Stimulated activated CD4-positive, alpha-beta T cell treated with anti-CD3 and anti-CD28 coated beads, Interleukin-1b, Interleukin-23, amount 100 ng/mL, for 48 hours (primary cell): ENCODE measurements at regions not wholly inside any gene's neighbourhood (a gene's known extent, or its start where the extent isn't known, plus 50 kb on each side); places are given as distances from the start of the nearest gene placed in this dataset.

Experiments used
- DNase-seq: peaks from one replicate; pipeline ENCODE4 v3.0.0-alpha.2; 2020

DNA sequence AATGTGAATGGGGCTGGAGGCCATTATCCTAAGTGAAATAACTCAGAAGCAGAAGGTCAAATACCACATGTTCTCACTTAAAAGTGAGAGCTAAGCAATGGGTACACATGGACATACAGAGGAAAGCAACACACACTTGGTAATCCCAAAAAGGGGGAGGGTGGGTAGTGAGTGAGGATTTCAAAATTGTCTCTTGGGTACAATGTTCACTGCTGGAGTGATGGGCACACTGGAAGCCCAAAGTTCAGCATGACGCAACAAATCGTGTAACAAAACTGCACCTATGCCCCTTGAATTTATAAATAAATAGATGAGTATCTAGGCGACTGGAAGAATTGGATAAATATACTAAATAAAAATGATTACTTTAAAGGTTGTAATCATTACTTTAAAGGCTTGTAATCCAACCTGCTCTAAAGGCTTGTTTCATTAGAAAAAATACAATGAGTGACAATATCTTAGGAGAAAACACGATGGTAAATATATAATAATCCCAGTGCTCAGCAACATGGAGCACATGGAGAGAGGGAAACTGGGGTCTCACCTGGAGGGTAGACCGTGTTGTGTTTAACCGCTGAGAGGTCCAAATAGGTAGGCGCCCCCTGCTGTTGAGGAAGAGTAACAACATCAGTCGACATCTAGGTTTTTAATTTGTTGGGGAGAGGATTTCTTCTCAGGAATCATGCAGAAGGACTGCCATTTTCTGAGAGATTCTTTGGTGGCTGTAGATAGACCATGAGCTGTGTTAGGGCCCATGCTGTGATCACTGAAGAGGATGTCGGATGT, 78.5 kb upstream of the ROBO1 start:
- DNase-seq: no peak

DNA sequence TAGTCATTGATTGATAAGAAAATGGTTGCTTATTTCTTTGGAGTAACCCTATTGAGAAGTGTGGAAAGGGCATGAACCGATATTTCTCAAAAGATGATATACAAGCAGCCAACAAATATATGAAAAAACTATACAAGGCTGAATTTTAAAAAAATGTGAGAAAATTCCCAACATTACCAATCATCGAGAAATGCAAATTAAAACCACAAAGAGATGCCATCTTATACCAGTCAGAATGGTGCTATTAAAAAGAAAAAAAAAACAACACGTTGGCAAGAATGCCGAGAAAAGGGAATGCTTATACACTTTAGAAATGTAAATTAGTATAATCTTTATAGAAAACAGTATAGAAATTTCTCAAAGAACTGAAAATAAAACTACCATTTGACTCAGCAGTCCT, 77.7 kb upstream of the ROBO1 start:
- DNase-seq: no peak

DNA sequence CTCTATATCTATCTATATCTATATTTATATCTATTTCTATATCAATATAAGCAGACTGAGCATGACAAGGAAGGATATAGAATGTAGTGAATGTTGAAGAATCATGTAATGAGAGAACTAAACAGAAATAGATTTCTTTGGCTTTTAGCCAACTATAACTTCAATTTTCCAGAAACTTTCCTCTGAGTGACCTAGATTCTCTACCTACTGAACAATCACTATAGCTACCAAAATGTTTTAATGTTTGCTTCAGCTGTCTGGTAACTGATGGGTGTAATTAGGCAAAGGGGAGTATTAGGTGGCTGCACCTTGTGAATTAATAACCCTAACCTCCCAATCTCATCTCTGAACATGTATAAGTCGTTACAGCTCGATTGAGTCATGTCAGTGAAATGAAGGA, 76.4 kb upstream of the ROBO1 start:
- no peak for DNase-seq

DNA sequence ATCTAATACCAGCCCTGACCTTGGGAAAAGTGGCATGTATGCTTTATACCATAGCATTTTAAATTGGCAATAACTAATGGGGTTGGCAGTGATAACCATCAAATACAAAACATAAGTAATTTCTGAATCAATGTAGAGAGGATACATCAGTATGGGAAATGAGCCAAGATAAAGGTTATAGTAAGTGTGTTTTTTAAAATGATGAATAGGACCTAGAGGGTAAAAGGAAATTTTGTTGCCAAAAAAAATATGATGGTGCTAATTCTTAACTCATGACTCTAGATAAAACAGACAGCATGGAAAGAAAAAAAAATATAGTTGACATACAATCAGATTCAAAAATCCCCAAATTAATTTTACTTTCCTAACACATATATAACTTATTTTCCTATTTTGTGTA, 75.4 kb upstream of the ROBO1 start:
- DNase-seq: no peak

DNA sequence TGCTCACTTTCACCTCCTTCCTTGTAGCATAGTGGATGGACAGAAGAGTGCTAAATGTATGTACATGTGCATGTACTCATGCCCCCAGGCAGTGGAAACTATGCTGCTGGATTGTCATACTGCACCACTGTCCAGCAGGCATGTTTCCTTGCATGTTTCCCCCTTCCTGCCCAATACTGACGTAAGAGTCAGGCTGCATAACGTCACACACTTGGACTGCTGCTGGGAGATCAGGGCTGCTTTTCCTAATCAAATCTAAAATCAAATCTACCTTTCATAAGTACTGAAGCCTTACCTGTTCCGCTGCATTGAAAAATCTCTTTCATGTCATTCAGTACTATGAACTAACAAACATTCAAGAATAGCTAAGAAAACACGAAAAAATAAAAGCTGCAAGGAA, 67.9 kb upstream of the ROBO1 start:
- DNase-seq: no peak

DNA sequence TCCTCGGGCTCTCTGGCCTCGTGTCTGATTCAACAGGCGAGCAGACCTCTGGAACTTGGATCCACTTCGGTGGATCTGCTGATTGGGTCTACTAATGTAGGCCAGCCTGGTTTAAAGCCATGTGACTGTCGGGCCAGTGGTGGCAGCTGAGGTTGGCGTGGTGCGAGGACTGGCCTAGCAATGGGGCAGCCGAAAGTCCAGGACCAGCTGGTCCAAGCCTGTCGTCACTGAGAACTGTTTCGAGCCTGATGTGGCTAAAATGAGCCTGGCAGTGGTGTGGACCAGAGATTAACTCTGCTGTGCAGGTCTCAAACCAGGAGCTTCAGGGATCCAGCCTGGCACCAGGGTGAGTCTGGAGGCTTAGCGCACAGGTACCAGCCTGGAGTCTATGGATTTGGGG, 56.4 kb upstream of the ROBO1 start:
- DNase-seq: no peak

DNA sequence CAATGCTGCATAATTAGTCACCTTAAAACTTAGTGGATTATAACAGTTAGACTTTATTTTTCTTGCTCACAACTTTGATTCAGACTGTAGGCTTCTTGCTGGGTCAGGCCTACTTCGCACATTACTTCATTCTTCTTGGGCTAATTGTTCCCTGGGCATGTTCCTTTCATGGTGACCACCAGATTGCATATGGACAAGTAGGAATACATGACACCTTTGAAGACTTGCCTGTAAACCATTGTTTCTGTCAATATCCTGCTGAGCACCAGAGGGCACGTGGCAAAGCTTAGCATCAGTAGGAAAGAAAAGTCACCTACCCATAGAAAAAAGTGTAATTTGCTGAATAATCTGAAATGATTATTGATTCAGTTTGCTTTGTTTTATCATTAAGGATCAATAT, 54.3 kb upstream of the ROBO1 start:
- no peak for DNase-seq

DNA sequence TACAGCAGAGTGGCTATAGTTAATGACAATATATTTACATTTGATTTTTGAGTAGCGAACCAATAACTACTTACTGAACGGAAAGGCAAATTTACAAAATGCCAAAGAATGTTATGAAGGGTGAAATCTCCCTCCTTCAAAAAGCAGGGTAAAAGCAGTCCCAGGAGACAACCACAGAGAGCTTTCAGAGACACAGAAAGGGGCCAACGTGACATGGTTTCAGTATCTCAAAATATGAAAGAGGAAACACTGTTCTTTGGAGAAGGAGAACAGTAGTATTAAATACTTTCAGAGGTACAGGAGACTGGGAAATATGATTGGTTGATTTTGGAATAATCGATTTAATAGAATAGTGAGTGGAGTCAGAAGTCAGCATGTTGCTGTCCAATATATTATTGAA, 52.3 kb upstream of the ROBO1 start:
- no peak for DNase-seq

DNA sequence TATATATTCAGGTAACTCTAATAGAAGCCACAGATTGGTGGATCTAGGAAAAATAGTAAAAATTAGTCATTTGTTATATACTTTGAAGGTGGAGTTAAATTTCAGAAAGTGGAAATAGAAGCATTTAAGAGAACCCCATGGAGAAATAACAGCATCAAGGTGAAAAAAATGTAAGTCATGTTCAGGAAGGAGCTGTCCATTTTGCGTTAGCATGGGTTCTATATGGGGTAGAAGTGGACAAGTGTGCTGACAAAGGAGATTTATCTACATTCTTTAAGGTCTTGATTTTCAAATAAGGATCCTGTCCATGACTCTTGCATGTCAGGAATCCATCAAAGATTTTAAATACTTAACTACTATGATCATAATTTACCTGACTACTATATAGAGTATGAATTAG, 50.2 kb upstream of the ROBO1 start:
- DNase-seq: no peak
